ENCODE measurements at regions not wholly inside any gene's neighbourhood (a gene's known extent, or its start where the extent isn't known, plus 50 kb on each side); places are given as distances from the start of the nearest gene placed in this dataset.

DNA sequence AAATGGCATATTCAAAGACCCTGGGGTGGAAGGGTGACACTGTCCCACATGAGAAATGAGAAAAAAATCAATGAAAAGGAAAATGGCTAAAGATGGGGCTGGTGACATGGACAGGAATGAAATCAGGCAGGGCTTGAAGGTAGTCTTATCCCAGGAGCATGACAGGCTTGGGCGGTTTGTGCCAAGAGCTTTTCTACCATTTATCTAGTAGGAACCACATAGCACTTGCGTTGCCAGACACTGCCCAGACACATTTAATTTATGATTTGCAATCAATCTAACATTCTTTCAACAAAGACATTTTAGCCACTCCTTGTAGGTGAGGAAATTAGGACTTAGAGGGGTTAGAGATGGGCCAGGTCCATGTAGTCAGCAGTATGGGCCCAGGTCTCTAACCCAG lies 106.6 kb upstream of the NR2F2 start:
- no peak for TF ChIP-seq CTCF (conservative IDR thresholded peaks at IDR 0.05; ENCODE audit: low read depth, low read length)
- no peak for TF ChIP-seq EZH2 (IDR thresholded peaks at IDR 0.05; ENCODE audit: borderline replicate concordance, low read depth, low read length, poor library complexity, severe bottlenecking)
